Spleen (tissue), 7 donors: ENCODE measurements at regions not wholly inside any gene's neighbourhood (a gene's known extent, or its start where the extent isn't known, plus 50 kb on each side); places are given as distances from the start of the nearest gene placed in this dataset.

ENCODE experiments used
- POLR2A ChIP-seq, 3 donors: fragments of 450-650 bp; IDR thresholded peaks; one replicate each; pipeline ENCODE4 v1.5.1; 2017; ENCODE audit warnings: antibody characterized with exemption in 3 of 3, mild to moderate bottlenecking in 1 of 3
- POLR2AphosphoS5 ChIP-seq, 3 donors: sonication (generic); formaldehyde crosslinking; IDR thresholded peaks; one replicate each; pipeline ENCODE4 v1.5.1; 2017; ENCODE audit warnings: antibody characterized with exemption in 3 of 3
- TF ChIP-seq, protein P1 (sequence below), 11 experiments: fragments of 200-600 bp in 7 of 11; fragments of 450-650 bp in 4 of 11; sonication (generic) in 4 of 11; IDR thresholded peaks in 8 of 11; conservative IDR thresholded peaks in 3 of 11; 1 replicate in 7 of 11; 2 replicates in 4 of 11; pipeline versions ENCODE4 v1.4.0 to v1.8.0; 2016 to 2021; ENCODE audit warnings: antibody characterized with exemption in 11 of 11, inconsistent platforms in 4 of 11, mild to moderate bottlenecking in 1 of 11
- donor health status: DM: no; HTN: no; CAD: no; lungs with moderate emphysema.
- donor health status: DM: no; HTN: no; CAD: no.
- donor health status: DM: no; HTN: no; CAD: no.

DNA sequence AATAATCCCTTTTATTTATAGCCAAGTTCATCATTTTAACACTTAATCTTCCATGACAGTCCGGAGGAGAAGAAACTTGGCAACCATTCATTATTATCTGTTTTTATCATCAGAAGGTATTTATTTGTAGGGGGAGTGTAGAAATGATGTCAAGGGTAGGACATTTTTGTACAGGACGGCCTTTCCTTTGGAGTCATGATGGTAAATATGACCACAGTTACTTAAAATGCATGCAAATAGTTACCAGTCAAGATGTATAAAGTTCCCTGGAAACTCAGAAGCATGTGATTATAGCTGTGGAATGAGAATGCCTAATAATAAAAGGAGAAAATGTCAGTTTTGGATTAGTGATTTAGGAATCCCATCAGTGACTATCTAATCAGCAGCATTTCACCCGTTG, 183.1 kb upstream of the PRPS1L1 start:
- TF ChIP-seq, protein P1, sequence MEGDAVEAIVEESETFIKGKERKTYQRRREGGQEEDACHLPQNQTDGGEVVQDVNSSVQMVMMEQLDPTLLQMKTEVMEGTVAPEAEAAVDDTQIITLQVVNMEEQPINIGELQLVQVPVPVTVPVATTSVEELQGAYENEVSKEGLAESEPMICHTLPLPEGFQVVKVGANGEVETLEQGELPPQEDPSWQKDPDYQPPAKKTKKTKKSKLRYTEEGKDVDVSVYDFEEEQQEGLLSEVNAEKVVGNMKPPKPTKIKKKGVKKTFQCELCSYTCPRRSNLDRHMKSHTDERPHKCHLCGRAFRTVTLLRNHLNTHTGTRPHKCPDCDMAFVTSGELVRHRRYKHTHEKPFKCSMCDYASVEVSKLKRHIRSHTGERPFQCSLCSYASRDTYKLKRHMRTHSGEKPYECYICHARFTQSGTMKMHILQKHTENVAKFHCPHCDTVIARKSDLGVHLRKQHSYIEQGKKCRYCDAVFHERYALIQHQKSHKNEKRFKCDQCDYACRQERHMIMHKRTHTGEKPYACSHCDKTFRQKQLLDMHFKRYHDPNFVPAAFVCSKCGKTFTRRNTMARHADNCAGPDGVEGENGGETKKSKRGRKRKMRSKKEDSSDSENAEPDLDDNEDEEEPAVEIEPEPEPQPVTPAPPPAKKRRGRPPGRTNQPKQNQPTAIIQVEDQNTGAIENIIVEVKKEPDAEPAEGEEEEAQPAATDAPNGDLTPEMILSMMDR (IDR thresholded peaks at IDR 0.05 in 8 of 11, conservative IDR thresholded peaks at IDR 0.05 in 3 of 11) = no peak
- no peak for TF ChIP-seq POLR2AphosphoS5 (IDR thresholded peaks at IDR 0.05)
- no peak for TF ChIP-seq POLR2A (IDR thresholded peaks at IDR 0.05)
